Fibroblast of the aortic adventitia (primary cell): ENCODE measurements at regions not wholly inside any gene's neighbourhood (a gene's known extent, or its start where the extent isn't known, plus 50 kb on each side); places are given as distances from the start of the nearest gene placed in this dataset.

Source experiments
- DNase-seq: peaks from one replicate; pipeline ENCODE4 v3.0.0-alpha.2; 2010; ENCODE audit warnings: low read depth
- H3K4me3 ChIP-seq: 2 replicates; pipeline ENCODE4 v1.5.1; 2011; ENCODE audit warnings: low read depth, mild to moderate bottlenecking, control low read depth, low read length, moderate library complexity
- CTCF ChIP-seq: IDR thresholded peaks from 2 replicates; pipeline ENCODE4 v1.5.1; 2011; ENCODE audit warnings: mild to moderate bottlenecking, low read length, control low read depth, inconsistent platforms; ENCODE audit not compliant: insufficient read depth

- no peak for DNase-seq
- TF ChIP-seq CTCF: no peak
- peak overlapping the region; percentile 83 for H3K4me3 ChIP-seq
Measured at GRCh38 chr9:129497813-129498450, 123.0 kb downstream of the C9orf50 start.

- no peak for TF ChIP-seq CTCF
- no peak for DNase-seq
- H3K4me3 ChIP-seq: peak overlapping the region; percentile 83
Measured at GRCh38 chr9:129497005-129497812, 123.7 kb downstream of the C9orf50 start.

DNA sequence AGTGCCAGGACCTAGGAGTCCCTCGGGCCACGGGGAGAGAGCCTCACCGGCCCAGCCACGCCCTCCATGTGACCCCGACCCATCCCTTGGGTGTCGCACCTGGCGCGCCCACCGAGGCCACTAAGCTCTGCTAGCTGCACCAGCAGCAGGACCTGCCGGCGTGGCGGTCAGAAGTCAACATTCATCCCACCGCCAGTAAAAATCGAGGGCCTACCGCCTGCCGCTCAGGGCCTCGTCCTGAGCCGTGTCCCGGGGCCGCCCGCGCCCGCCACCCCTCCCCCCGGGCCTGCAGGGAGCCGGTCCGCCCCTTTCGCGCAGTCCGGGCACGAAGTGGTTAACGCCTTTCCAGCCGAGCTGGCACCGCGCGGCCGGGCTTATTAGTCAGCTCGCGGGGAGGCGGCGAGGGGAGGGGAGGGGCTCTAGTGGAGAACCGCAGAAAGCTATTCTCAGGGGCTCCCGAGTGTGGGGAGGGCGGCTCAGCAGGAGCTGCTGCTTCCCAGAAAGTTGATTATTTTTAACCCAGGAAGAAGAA, 124.4 kb downstream of the C9orf50 start:
- TF ChIP-seq CTCF: no peak
- H3K4me3 ChIP-seq: peak overlapping the region; percentile 83
- peak; percentile 93 for DNase-seq

DNA sequence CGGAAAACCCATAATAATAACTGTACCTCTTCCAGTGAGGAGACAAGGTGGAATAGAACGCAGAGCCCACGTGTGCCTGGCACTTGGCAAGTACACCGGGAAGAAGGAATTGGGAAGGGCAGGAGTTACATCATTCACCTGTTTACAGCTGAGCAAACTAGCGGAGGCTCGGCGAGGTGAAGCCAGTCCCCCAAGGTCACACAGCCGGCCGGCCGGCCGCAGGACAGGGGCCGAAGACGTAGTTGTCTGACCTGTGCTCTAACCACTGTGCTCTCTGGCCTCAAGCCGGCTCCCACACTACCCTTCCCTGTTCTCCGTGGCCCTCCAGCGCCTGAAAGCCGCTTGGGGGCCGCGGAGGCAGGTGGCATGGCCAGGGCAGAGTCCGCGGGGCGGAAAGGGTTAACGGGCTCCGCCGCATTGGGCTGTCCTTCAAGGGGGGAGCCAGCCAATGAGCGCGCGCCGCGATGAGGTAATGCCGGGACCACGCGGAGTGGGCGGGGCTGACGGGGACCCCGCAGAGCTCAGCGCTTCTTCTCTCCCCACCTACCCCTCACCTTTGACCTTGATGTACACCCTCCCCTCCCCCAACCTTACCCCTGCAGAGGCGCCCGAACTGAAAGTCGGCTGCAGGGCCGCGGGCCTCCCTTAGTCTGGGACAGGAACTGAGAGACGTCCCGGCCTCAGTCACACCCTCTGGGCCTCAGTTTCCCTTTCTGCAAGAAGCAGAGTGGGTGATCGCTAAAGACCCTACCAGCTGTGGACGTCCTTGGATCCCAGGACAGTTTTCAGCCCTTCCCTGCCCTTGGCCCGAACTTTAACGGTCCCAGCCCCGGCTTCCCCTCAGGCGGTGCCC, 125.1 kb downstream of the C9orf50 start:
- DNase-seq: peak; percentile 85
- TF ChIP-seq CTCF: no peak
- H3K4me3 ChIP-seq: peak overlapping the region; percentile 83

- no peak for DNase-seq
Measured at GRCh38 chr9:129494113-129494789, 126.7 kb downstream of the C9orf50 start.

More at GRCh38 chr9:129494113-129494789, 126.7 kb downstream of the C9orf50 start:
- no peak overlapping the region for H3K4me3 ChIP-seq
- TF ChIP-seq CTCF: no peak
